Tibial nerve (tissue), 4 donors: ENCODE measurements at regions not wholly inside any gene's neighbourhood (a gene's known extent, or its start where the extent isn't known, plus 50 kb on each side); places are given as distances from the start of the nearest gene placed in this dataset.

Experiments used
- DNase-seq, 2 donors: peaks; one replicate each; pipeline ENCODE4 v3.0.0-alpha.2; 2019; ENCODE audit warnings: low spot score in 2 of 2
- H3K27ac ChIP-seq, 4 donors: fragments of 200-600 bp; sonication (generic) in 3 of 4; one replicate each; pipeline ENCODE4 v1.5.1; 2017 to 2019; ENCODE audit warnings: mild to moderate bottlenecking in 1 of 4
- H3K27me3 ChIP-seq, 2 donors: fragments of 200-600 bp; sonication (generic) in 1 of 2; one replicate each; pipeline versions ENCODE4 v1.5.1 to v1.6.0; 2017 to 2019
- H3K36me3 ChIP-seq, 3 donors: fragments of 200-600 bp; sonication (generic); one replicate each; pipeline ENCODE4 v1.5.1; 2018 to 2019
- H3K4me1 ChIP-seq, 4 donors: fragments of 200-600 bp; sonication (generic) in 3 of 4; one replicate each; pipeline ENCODE4 v1.5.1; 2017 to 2019
- H3K4me3 ChIP-seq, 4 donors: fragments of 200-600 bp; sonication (generic) in 3 of 4; one replicate each; pipeline ENCODE4 v1.5.1; 2017 to 2019; ENCODE audit warnings: mild to moderate bottlenecking in 1 of 4, moderate library complexity in 1 of 4
- H3K9me3 ChIP-seq, 4 donors: fragments of 200-600 bp; sonication (generic) in 3 of 4; one replicate each; pipeline ENCODE4 v1.5.1; 2017 to 2019
- CTCF ChIP-seq, 5 experiments: fragments of 200-600 bp in 3 of 5; fragments of 450-650 bp in 2 of 5; sonication (generic) in 3 of 5; IDR thresholded peaks; one replicate each; pipeline ENCODE4 v1.5.1; 2016 to 2019; ENCODE audit warnings: antibody characterized with exemption in 5 of 5, mild to moderate bottlenecking in 3 of 5, moderate library complexity in 2 of 5
- EP300 ChIP-seq, 2 donors: sonication (generic); formaldehyde crosslinking; IDR thresholded peaks; one replicate each; pipeline ENCODE4 v1.6.1; 2017; ENCODE audit warnings: antibody characterized with exemption in 2 of 2, mild to moderate bottlenecking in 1 of 2
- POLR2A ChIP-seq, 2 donors: fragments of 450-650 bp; IDR thresholded peaks; one replicate each; pipeline ENCODE4 v1.6.1; 2017; ENCODE audit warnings: antibody characterized with exemption in 2 of 2, mild to moderate bottlenecking in 2 of 2, moderate library complexity in 2 of 2
- WGBS, 2 donors: methylation state at CpG; one replicate each; pipeline ENCODE4 v1.1.5; 2018; 5-methylcytosine and 5-hydroxymethylcytosine counted together

- Histone ChIP-seq H3K4me3 (no peak overlapping the region), H3K27ac (no peak overlapping the region), H3K9me3 (no peaks in the 10 kb centered on the region), H3K27me3 (no peaks in the 10 kb centered on the region), H3K4me1 (no peaks in the 10 kb centered on the region), H3K36me3 (no peaks in the 10 kb centered on the region)
- WGBS, 2 donors: 69 to 70% methylated on average over 7 of the region's 7 CpGs
- TF ChIP-seq POLR2A (IDR thresholded peaks at IDR 0.05): no peak
- TF ChIP-seq CTCF (IDR thresholded peaks at IDR 0.05): no peak
- TF ChIP-seq EP300 (IDR thresholded peaks at IDR 0.05): no peak
- no peak for DNase-seq
Measured at GRCh38 chr3:140758791-140759444, 81.1 kb downstream of the TRIM42 start.

- TF ChIP-seq EP300 (IDR thresholded peaks at IDR 0.05) (no peak), POLR2A (IDR thresholded peaks at IDR 0.05) (no peak), CTCF (IDR thresholded peaks at IDR 0.05) (no peak)
- H3K4me1 ChIP-seq: no peaks in the 10 kb centered on the region
- H3K27me3 ChIP-seq: no peaks in the 10 kb centered on the region
- H3K27ac ChIP-seq: no peak overlapping the region
- DNase-seq: no peak
- H3K36me3 ChIP-seq: no peaks in the 10 kb centered on the region
- 62 to 76% methylated on average over 4 of the region's 4 CpGs for WGBS, 2 donors
- H3K9me3 ChIP-seq: no peaks in the 10 kb centered on the region
- H3K4me3 ChIP-seq: no peak overlapping the region
Measured at GRCh38 chr3:140760324-140761075, 82.6 kb downstream of the TRIM42 start.

- DNase-seq: no peak
- no peak for TF ChIP-seq POLR2A (IDR thresholded peaks at IDR 0.05)
- no peak for TF ChIP-seq EP300 (IDR thresholded peaks at IDR 0.05)
- no peak for TF ChIP-seq CTCF (IDR thresholded peaks at IDR 0.05)
- 69 to 74% methylated on average over 4 of the region's 4 CpGs for WGBS, 2 donors
- H3K27me3 ChIP-seq: no peaks in the 10 kb centered on the region
- H3K9me3 ChIP-seq: no peaks in the 10 kb centered on the region
- H3K4me3 ChIP-seq: no peak overlapping the region
- H3K4me1 ChIP-seq: no peaks in the 10 kb centered on the region
- H3K27ac ChIP-seq: no peak overlapping the region
- no peaks in the 10 kb centered on the region for H3K36me3 ChIP-seq
Measured at GRCh38 chr3:140761076-140761639, 83.3 kb downstream of the TRIM42 start.

GRCh38 chr3:140762746-140763145, 84.9 kb downstream of the TRIM42 start:
- Histone ChIP-seq H3K4me3 (no peak overlapping the region), H3K4me1 (no peaks in the 10 kb centered on the region), H3K27me3 (no peaks in the 10 kb centered on the region), H3K9me3 (no peaks in the 10 kb centered on the region), H3K36me3 (no peaks in the 10 kb centered on the region), H3K27ac (no peak overlapping the region)
- DNase-seq: no peak
- TF ChIP-seq EP300 (IDR thresholded peaks at IDR 0.05) (no peak), CTCF (IDR thresholded peaks at IDR 0.05) (no peak), POLR2A (IDR thresholded peaks at IDR 0.05) (no peak)

GRCh38 chr3:140763532-140763931, 85.7 kb downstream of the TRIM42 start:
- Histone ChIP-seq H3K27me3 (no peaks in the 10 kb centered on the region), H3K27ac (no peak overlapping the region), H3K36me3 (no peaks in the 10 kb centered on the region), H3K4me3 (no peak overlapping the region), H3K9me3 (no peaks in the 10 kb centered on the region), H3K4me1 (no peaks in the 10 kb centered on the region)
- no peak for DNase-seq
- WGBS, 2 donors: 83 to 85% methylated on average over 1 of the region's 1 CpG
- TF ChIP-seq POLR2A (IDR thresholded peaks at IDR 0.05): no peak
- no peak for TF ChIP-seq EP300 (IDR thresholded peaks at IDR 0.05)
- no peak for TF ChIP-seq CTCF (IDR thresholded peaks at IDR 0.05)
